Spinal cord (tissue), 9 donors: ENCODE measurements at regions not wholly inside any gene's neighbourhood (a gene's known extent, or its start where the extent isn't known, plus 50 kb on each side); places are given as distances from the start of the nearest gene placed in this dataset.
"Not testable (repeated sequence)": the region's sequence is repeated elsewhere in the genome, so short reads cannot be mapped to it uniquely, and the experiment has no call there.

ENCODE experiments used
- DNase-seq, 6 donors: peaks; one replicate each; pipeline versions ENCODE4 v3.0.0 to v3.0.0-alpha.2; 2013 to 2015; ENCODE audit warnings: low spot score in 6 of 6, low read depth in 4 of 6
- H3K27ac ChIP-seq: one replicate; pipeline ENCODE4 v1.5.1; 2013; ENCODE audit warnings: low read depth, low read length, control low read depth
- H3K27me3 ChIP-seq: one replicate; pipeline ENCODE4 v1.6.1; 2013; ENCODE audit warnings: low read length; ENCODE audit not compliant: control insufficient read depth, insufficient read depth
- H3K36me3 ChIP-seq: one replicate; pipeline ENCODE4 v1.6.1; 2013; ENCODE audit warnings: low read length; ENCODE audit not compliant: control insufficient read depth, insufficient read depth
- H3K4me1 ChIP-seq: one replicate; pipeline ENCODE4 v1.6.1; 2013; ENCODE audit warnings: low read length; ENCODE audit not compliant: control insufficient read depth, insufficient read depth
- H3K4me3 ChIP-seq: one replicate; pipeline ENCODE4 v1.5.1; 2013; ENCODE audit warnings: low read depth, low read length, control low read depth
- H3K9me3 ChIP-seq: one replicate; pipeline ENCODE4 v1.6.1; 2013; ENCODE audit warnings: low read length; ENCODE audit not compliant: control insufficient read depth, insufficient read depth
- WGBS: methylation state at CpG from one replicate; pipeline ENCODE4 v1.1.5; 2013; ENCODE audit warnings: missing lambda C conversion rate; ENCODE audit not compliant: insufficient coverage; 5-methylcytosine and 5-hydroxymethylcytosine counted together
- donor health status: healthy.

DNA sequence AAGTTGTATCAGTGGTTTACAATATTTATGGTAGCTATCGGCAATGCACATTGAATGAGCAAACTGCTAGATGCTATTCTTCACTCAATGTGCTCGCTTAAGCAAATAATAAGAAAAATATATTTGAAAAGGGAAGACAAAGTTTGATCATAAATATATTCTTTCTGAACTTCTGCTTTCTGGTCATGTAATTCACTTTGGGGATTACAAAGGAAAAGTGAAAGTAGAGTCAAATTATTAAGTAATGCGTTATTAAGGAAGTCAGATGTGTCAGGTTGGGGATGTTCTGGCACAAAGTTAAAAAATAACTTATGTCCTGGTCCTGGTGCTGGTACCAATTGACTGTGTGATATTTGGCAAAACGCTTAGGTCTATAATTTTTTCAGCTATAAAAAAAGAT is 98.0 kb upstream of the TRIM77 start:
- no peaks in the 10 kb centered on the region for H3K9me3 ChIP-seq

DNA sequence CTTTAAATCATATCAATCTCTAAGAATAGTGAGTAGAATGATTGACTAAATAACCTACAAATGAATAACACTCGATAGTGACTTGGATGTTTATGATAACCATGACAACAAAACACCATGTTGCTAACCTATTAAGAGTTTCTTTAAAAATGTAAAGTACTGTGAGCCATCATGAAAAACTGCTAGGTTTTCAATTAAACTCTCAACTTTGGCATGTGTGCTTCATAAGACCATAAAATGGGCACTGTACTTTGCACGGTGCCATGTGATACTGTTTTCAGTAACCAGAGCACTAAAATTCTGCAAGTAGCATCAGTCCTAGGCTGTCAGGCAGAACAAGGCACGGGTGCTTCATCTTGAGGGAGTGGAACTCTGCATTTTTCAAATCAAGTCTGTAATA is 96.2 kb upstream of the TRIM77 start:
- Histone ChIP-seq H3K27ac (no peak overlapping the region), H3K4me3 (no peak overlapping the region), H3K36me3 (no peaks in the 10 kb centered on the region), H3K27me3 (no peaks in the 10 kb centered on the region), H3K9me3 (no peaks in the 10 kb centered on the region), H3K4me1 (no peaks in the 10 kb centered on the region)
- 78% methylated on average over 1 of the region's 3 CpGs for WGBS
- no peak for DNase-seq

More for the DNA sequence above, 98.0 kb upstream of the TRIM77 start:
- H3K36me3 ChIP-seq: no peaks in the 10 kb centered on the region
- H3K4me3 ChIP-seq: no peak overlapping the region
- DNase-seq: no peak
- WGBS: 60% methylated on average over 1 of the region's 4 CpGs
- no peak overlapping the region for H3K27ac ChIP-seq
- H3K27me3 ChIP-seq: no peaks in the 10 kb centered on the region
- H3K4me1 ChIP-seq: no peaks in the 10 kb centered on the region

DNA sequence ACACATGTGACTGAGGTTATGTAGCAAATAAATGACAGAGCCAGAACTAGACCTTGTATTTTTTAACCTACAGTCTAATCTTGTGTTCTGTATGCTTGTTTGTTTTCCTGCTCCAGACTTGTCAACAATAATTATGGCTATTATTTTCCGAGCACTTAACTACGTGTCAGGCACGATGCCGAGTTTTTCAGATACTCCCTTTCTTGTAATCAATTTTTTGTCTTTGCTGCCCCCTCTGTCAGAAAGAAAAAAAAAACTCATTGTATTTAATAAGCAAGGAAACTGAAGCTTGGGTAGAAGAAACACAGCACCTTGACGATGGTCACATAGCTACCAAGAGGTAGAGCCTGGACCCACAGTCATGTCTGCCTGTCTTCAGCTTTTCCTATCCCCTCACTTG is 95.7 kb upstream of the TRIM77 start:
- WGBS: 85% methylated on average over 1 of the region's 5 CpGs
- H3K4me3 ChIP-seq, H3K27me3 ChIP-seq: not testable (repeated sequence)

DNA sequence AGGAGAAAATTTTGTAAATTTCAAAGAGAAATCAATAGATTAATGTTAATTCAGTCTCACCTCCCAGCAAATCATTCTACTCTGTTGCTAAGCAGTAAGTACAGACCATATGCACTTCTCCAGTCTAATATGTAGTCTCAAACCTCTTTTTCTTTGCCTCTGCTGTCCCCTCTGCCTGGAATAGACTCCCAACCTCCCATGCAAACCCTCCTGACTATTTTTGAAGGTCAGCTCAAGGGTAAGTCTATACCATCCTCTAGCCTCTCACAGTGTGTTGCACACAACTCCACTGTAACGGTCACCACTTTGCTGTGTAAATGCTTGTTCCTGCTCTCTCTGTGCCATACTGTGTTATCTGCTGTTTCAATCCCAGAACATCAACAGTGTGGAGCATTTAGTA is 94.5 kb upstream of the TRIM77 start:
- not testable (repeated sequence) for H3K9me3 ChIP-seq, H3K4me3 ChIP-seq, H3K27me3 ChIP-seq, H3K27ac ChIP-seq, H3K4me1 ChIP-seq, H3K36me3 ChIP-seq
- peak in 1 of 6 donors; percentile 38 for DNase-seq
- WGBS: no CpG with 5 or more reads among the region's 1 CpG

More for the DNA sequence above, 95.7 kb upstream of the TRIM77 start:
- H3K9me3 ChIP-seq, H3K27ac ChIP-seq, H3K36me3 ChIP-seq, H3K4me1 ChIP-seq: not testable (repeated sequence)
- DNase-seq: peak in 4 of 6 donors; percentile 24 to 90 (median 44)

DNA sequence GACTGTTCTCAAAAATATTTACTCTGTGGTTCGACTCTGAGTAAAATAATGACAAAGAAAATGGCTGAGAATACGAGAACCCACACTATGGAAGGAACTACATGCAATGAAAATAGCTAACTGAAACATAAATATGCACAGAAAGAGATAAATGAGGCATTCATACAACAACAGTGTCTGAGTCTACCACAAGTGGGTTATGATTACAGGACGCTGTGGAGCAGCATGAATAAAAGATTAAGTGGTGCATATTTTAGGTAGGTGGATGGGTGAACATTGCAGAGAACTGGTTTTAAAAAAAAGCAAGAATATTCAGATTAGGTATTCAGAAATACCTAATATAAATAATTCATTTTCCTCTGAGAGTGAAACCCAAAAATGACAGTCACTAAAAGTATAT is 93.9 kb upstream of the TRIM77 start:
- peak in 1 of 6 donors; percentile 24 for DNase-seq
- no CpG with 5 or more reads among the region's 3 CpGs for WGBS
- H3K27ac ChIP-seq, H3K4me3 ChIP-seq, H3K36me3 ChIP-seq, H3K27me3 ChIP-seq, H3K9me3 ChIP-seq, H3K4me1 ChIP-seq: not testable (repeated sequence)

DNA sequence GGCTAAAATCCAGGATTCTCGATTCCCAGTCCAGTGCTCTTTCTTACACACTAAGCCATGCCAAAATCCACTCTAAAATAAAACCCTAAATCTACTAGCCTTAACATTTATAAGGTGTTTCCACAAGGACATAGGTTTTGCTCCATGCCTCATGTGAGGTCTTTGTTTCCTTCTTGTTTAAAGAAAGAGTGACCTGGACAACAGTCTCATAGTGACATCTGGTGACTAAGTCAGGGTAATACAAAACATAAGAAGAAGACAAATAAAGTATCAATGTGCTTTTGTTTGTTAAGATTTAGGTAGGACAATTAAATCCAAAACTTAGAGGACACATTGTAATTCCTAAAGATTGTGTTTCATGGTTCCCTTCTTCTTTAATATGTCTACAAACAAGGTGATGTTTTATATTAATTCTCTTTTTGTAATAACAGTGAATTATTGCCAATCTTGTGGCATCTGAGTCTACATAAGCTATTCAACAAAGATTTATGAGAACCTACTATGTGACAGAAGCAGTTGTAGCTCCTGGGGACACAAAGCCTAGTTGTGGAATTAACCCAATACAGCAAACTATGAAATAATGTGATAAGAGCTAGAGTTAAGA is 93.0 kb upstream of the TRIM77 start:
- not testable (repeated sequence) for H3K4me3 ChIP-seq, H3K4me1 ChIP-seq, H3K27ac ChIP-seq, H3K36me3 ChIP-seq, H3K27me3 ChIP-seq, H3K9me3 ChIP-seq
- WGBS: 33% methylated on average over 1 of the region's 1 CpG
- DNase-seq: peak in 2 of 6 donors; percentile 31 to 84

DNA sequence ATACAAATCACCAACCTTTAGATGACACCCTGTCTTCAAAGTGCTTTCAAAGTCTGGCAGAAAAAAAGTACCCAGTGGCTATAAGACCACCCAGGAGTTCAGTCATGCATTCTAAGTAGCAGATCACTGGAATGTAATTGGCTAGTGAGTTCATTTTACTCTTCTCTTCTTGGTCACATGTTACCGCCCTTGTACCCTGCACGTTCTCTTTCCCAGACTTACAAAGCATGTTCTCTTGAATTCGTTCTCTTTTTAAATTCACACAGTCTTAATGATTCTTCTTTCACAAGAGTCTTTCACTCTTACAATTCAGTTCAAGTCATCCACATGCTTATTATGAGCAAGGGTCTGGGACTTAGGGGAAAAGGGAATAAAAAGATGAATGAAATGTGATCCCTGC is 89.4 kb upstream of the TRIM77 start:
- H3K9me3 ChIP-seq, H3K4me1 ChIP-seq, H3K27me3 ChIP-seq, H3K36me3 ChIP-seq, H3K4me3 ChIP-seq, H3K27ac ChIP-seq: not testable (repeated sequence)
- DNase-seq: peak in 1 of 6 donors; percentile 23
- WGBS: no CpG with 5 or more reads among the region's 3 CpGs

DNA sequence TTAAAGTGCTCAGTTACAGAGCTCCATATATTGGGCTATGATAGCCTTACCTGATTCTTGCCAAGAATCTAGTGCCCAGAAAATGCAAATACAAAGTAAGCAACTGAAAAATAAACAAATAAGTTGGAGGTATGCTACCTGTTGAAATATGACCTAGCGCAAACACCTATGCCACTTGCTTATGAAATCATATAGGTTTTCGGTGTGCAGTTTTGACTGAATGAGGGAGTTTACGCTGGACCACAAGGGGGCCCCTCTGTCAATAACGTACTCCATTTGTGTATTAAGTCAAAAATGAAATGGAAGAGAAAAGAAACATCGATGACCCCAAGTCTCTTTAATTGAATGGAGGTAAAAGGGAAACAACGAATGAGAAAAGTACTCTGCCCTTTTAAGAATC is 84.9 kb upstream of the TRIM77 start:
- no peak overlapping the region for H3K27ac ChIP-seq

DNA sequence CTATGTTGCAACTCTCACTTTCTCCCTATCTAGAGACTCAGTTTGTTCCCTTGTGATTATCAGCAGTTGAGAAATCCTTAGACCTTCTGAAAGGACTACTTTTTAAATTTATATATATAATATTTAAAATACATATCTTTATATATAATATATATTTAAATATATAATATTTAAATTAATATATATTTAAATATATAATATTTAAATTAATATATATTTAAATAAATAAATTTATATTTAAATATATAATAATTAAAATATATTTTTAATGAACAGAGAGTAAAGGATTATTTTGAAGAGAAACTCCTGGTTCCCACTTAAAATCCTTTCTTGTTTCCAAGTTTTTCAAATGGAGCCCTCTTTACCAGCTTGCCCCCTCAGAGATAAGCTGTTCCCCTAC is 83.7 kb upstream of the TRIM77 start:
- no peak for DNase-seq
- H3K4me1 ChIP-seq: no peaks in the 10 kb centered on the region

More for the DNA sequence above, 84.9 kb upstream of the TRIM77 start:
- DNase-seq: no peak
- Histone ChIP-seq H3K4me3 (no peak overlapping the region), H3K36me3 (no peaks in the 10 kb centered on the region), H3K9me3 (no peaks in the 10 kb centered on the region), H3K4me1 (no peaks in the 10 kb centered on the region), H3K27me3 (no peaks in the 10 kb centered on the region)
- WGBS: 60% methylated on average over 1 of the region's 6 CpGs

DNA sequence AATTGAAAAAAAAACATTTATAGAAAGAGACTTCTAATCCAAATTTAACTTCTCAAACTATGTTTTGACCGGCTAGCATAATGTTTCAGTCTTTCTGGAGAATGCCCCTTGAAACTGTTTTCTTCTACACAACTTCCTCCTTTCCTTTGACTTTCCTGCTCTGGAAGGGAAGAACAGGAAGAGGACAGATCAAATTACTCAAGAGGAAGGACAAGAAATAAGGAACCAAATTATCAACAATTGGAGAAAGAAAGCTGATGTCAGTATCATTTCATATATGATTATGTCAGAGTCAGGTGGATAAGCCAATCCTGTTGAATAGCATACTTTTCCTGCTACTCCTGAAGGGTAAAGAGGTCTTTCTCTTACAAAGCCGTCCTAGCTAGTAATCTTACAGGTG is 83.2 kb upstream of the TRIM77 start:
- H3K4me3 ChIP-seq, DNase-seq, H3K4me1 ChIP-seq, H3K27me3 ChIP-seq, H3K27ac ChIP-seq, H3K36me3 ChIP-seq, H3K9me3 ChIP-seq: not testable (repeated sequence)
- no CpG with 5 or more reads among the region's 2 CpGs for WGBS

More for the DNA sequence above, 83.7 kb upstream of the TRIM77 start:
- H3K9me3 ChIP-seq: no peaks in the 10 kb centered on the region
- no peaks in the 10 kb centered on the region for H3K27me3 ChIP-seq
- H3K4me3 ChIP-seq: no peak overlapping the region
- no peak overlapping the region for H3K27ac ChIP-seq
- no peaks in the 10 kb centered on the region for H3K36me3 ChIP-seq
